K562 (cell line): ENCODE measurements at regions not wholly inside any gene's neighbourhood (a gene's known extent, or its start where the extent isn't known, plus 50 kb on each side); places are given as distances from the start of the nearest gene placed in this dataset.

Source experiments
- ARID3A ChIP-seq: IDR thresholded peaks from 2 replicates; pipeline ENCODE4 v1.6.1; 2012; ENCODE audit warnings: low read depth, low read length, improper control_type of control experiment, borderline replicate concordance
- ARNT ChIP-seq, 2 experiments: fragments of 450-650 bp; IDR thresholded peaks; 2 replicates each; pipeline ENCODE4 v1.6.1; 2016; ENCODE audit warnings: mild to moderate bottlenecking in 1 of 2
- GTF3C2 ChIP-seq: IDR thresholded peaks from 3 replicates; pipeline ENCODE4 v1.6.1; 2011; ENCODE audit warnings: borderline replicate concordance, mild to moderate bottlenecking, moderate library complexity; ENCODE audit not compliant: insufficient read length; ENCODE audit errors: extremely low read depth
- KDM4B ChIP-seq, 2 experiments: fragments of 450-650 bp in 1 of 2; sonication (generic) in 1 of 2; IDR thresholded peaks; 2 replicates each; pipeline ENCODE4 v1.6.1; 2016 to 2017; ENCODE audit warnings: borderline replicate concordance in 2 of 2, antibody characterized with exemption in 1 of 2, low read depth in 1 of 2, mild to moderate bottlenecking in 1 of 2
- PKNOX1 ChIP-seq: fragments of 450-650 bp; IDR thresholded peaks from 2 replicates; pipeline ENCODE4 v1.6.1; 2016
- RHOXF2B ChIP-seq: fragments of 250-450 bp; sonication (Bioruptor Pico); conservative IDR thresholded peaks from 2 replicates; pipeline ENCODE4 v1.5.1; 2021
- SMARCC2 ChIP-seq: fragments of 450-650 bp; IDR thresholded peaks from 2 replicates; pipeline ENCODE4 v1.6.1; 2017; ENCODE audit warnings: antibody characterized with exemption, moderate library complexity, mild to moderate bottlenecking, low read depth
- SMC3 ChIP-seq: conservative IDR thresholded peaks from 2 replicates; pipeline ENCODE4 v1.6.1; 2011; ENCODE audit warnings: low read depth, low read length, improper control_type of control experiment; ENCODE audit not compliant: insufficient read depth
- STAT5A ChIP-seq: IDR thresholded peaks from 2 replicates; pipeline ENCODE4 v1.6.1; 2012; ENCODE audit warnings: low read length, inconsistent platforms, borderline replicate concordance
- U2AF2 ChIP-seq: fragments of 200-400 bp; formaldehyde crosslinking; optimal IDR thresholded peaks from 2 replicates; pipeline ENCODE3; 2017; ENCODE audit warnings: low read depth, mild to moderate bottlenecking, low read length
- ZNF175 ChIP-seq: fragments of 200-800 bp; sonication (Bioruptor generic); IDR thresholded peaks from 2 replicates; pipeline ENCODE4 v1.6.1; 2016; ENCODE audit warnings: low read depth, mild to moderate bottlenecking, missing genetic modification characterization, missing compliant biosample characterization
- TF ChIP-seq, protein P1 (sequence below): sonication (generic); formaldehyde crosslinking; IDR thresholded peaks from 2 replicates; pipeline ENCODE4 v1.9.0; 2022; ENCODE audit warnings: mild to moderate bottlenecking, missing genetic modification reagents

DNA sequence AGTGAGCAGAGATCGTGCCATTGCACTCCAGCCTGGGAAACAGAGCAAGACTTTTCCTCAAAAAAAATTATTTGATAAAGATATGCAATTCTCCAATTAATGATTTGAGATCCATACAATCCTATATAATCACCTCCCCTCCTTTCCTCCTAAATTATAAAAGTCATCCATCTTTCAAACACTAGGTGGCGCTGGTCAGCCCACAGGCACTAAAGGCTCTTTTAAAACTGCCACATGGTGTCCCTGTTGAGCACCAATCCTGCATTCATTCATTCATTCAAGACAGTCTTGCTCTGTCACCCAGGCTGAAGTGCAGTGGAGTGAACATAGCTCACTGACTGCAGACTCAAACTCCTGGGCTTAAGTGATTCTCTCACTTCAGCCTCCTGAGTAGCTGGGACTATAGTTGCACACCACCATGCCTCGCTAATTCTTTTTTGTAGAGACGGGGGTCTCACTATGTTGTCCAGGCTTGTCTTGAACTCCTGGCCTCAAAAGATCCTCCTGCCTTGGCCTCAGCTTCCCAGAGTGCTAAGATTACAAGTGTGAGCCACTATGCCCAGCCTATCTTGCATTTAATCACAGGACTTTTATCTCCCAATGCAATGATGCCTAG, 58.7 kb upstream of the SLC2A12 start (continued):
- no peak for TF ChIP-seq GTF3C2
- no peak for TF ChIP-seq SMARCC2
- peak in 1 of 2 experiments; percentile 83; a peak in 1 of 4 replicates for TF ChIP-seq ARNT (IDR thresholded peaks at IDR 0.05)
- TF ChIP-seq, protein P1, sequence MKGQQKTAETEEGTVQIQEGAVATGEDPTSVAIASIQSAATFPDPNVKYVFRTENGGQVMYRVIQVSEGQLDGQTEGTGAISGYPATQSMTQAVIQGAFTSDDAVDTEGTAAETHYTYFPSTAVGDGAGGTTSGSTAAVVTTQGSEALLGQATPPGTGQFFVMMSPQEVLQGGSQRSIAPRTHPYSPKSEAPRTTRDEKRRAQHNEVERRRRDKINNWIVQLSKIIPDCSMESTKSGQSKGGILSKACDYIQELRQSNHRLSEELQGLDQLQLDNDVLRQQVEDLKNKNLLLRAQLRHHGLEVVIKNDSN (CRISPR knock-in tag), result no peak
- 0 out of 2 replicates have a peak, but pooled peaks have one; percentile 40 for TF ChIP-seq ARID3A
- TF ChIP-seq ZNF175 (CRISPR knock-in tag), result no peak
- TF ChIP-seq PKNOX1, result no peak
- TF ChIP-seq KDM4B (IDR thresholded peaks at IDR 0.05; ENCODE audit: borderline replicate concordance in 2 of 2, low read depth in 1 of 2), result no peak
- TF ChIP-seq SMC3, result peak; percentile 85
- TF ChIP-seq U2AF2, result no peak
- TF ChIP-seq STAT5A, result no peak
- no peak for TF ChIP-seq RHOXF2B (CRISPR knock-in tag)
